ENCODE measurements at regions not wholly inside any gene's neighbourhood (a gene's known extent, or its start where the extent isn't known, plus 50 kb on each side); places are given as distances from the start of the nearest gene placed in this dataset.
A peak's percentile ranks its signal among the peaks of the same experiment; 100 is the strongest.

DNA sequence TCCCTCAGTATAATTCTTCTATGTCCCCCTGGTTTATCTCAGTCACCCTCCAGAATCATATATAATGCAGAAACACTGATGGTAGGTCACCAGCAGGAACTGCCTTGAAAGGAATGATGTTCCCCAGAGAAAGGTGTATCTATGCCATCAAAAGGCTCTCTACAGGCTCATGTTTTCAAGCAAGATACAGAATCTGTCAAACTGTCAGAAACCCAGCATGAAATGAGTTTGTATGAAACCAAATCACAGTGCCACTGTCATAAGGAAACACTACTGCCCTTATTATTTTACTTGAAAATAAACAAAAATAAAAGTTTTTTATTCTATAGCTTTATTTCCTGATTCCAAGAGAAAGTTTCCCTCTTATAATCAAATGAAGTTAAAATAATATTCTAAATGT is 1064.5 kb upstream of the DDX18 start:
- Histone ChIP-seq H3K4me2 (ENCODE audit: low read length) (no peak overlapping the region), H3K9me3 (ENCODE audit: insufficient read depth, low read depth, low read length) (no peaks in the 10 kb centered on the region), H3K79me2 (ENCODE audit: insufficient read depth, low read length) (no peaks in the 10 kb centered on the region), H3K36me3 (ENCODE audit: insufficient read depth, low read length) (no peaks in the 10 kb centered on the region), H3K9ac (ENCODE audit: low read length) (no peak overlapping the region), H3K27ac (ENCODE audit: low read depth, low read length) (no peak overlapping the region), H3K4me3 (ENCODE audit: insufficient read depth, low read depth, low read length) (no peak overlapping the region), H4K20me1 (ENCODE audit: insufficient read depth, low read length) (no peaks in the 10 kb centered on the region), H3K4me1 (ENCODE audit: insufficient read depth, low read length) (no peaks in the 10 kb centered on the region), H2AFZ (ENCODE audit: low read depth, low read length) (no peak overlapping the region), H3K27me3 (ENCODE audit: insufficient read depth, low read length) (no peaks in the 10 kb centered on the region)
- Mint-ChIP-seq H3K36me3 (ENCODE audit: low read depth, unreplicated experiment) (no peaks in the 10 kb centered on the region), H3K27ac (ENCODE audit: unreplicated experiment) (no peak overlapping the region), H3K4me3 (ENCODE audit: unreplicated experiment) (no peak overlapping the region), H3K4me1 (ENCODE audit: low read depth, unreplicated experiment) (no peaks in the 10 kb centered on the region), H3K27me3 (ENCODE audit: low read depth, unreplicated experiment) (no peaks in the 10 kb centered on the region), H3K9me3 (ENCODE audit: unreplicated experiment) (no peaks in the 10 kb centered on the region)
- FAIRE-seq (no peak), DNase-seq (ENCODE audit: low read depth) (no peak)
- no peak for TF ChIP-seq EZH2 (IDR thresholded peaks at IDR 0.05; ENCODE audit: insufficient read depth, low read length)
- TF ChIP-seq, protein P1, sequence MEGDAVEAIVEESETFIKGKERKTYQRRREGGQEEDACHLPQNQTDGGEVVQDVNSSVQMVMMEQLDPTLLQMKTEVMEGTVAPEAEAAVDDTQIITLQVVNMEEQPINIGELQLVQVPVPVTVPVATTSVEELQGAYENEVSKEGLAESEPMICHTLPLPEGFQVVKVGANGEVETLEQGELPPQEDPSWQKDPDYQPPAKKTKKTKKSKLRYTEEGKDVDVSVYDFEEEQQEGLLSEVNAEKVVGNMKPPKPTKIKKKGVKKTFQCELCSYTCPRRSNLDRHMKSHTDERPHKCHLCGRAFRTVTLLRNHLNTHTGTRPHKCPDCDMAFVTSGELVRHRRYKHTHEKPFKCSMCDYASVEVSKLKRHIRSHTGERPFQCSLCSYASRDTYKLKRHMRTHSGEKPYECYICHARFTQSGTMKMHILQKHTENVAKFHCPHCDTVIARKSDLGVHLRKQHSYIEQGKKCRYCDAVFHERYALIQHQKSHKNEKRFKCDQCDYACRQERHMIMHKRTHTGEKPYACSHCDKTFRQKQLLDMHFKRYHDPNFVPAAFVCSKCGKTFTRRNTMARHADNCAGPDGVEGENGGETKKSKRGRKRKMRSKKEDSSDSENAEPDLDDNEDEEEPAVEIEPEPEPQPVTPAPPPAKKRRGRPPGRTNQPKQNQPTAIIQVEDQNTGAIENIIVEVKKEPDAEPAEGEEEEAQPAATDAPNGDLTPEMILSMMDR (IDR thresholded peaks at IDR 0.05; ENCODE audit: insufficient read depth, low read depth, low read length), result no peak

DNA sequence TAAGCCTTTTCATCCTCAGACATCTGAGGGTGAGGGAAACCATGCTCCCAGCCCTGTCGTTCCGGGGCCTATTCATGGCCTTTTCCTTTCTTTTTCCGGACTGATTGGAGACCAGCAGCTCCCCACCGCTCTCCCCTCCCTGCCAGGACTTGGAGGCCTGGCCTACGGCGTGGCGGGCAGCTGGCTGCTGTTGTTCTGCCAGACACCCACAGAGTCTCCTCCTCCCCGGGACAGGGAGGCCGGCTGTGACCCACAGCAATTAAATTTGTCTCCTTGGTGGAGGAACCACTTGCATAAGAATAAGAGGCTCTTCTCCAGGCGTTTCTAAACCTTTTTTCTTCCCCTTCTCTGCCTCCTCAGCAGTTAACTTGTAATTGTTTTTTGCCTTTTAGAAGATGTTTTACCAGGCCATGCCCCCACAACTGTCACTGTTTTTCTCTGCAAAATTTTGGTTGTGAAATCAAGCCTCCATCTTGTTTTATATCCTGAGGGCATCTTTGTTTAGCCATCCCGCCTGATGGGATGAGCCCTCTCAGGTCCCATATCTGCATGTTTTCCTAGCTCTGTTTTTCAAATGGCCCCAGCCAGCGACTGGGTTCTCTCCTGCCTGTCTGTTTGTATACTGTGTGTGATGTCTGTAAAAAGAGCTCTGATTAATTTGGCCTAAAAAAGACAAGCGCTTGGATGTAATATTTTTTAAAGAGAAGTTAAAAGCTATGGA is 1060.0 kb upstream of the DDX18 start:
- H3K9me3 ChIP-seq (ENCODE audit: insufficient read depth, low read depth, low read length), result no peaks in the 10 kb centered on the region

DNA sequence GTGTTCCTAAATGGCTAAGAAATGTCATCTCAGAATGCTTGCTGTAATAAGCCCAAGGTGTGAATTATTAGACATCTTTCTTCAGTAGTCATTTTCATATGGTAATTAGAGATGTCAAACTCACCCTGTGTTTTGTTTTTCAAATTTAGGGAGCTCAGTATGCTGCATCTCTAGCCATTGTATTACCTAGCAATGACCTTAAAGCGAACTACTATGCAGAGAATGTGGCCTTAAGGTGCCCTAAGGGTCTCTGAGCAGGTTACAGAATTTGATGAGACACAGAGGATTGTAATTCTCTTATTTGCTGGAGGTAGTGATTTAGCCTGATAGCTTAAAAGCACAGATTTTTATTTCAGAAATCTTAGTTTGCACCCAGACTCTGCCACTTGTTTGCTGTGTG is 1052.6 kb upstream of the DDX18 start:
- Histone ChIP-seq H3K27me3 (ENCODE audit: insufficient read depth, low read length) (no peaks in the 10 kb centered on the region), H3K9ac (ENCODE audit: low read length) (no peak overlapping the region), H3K27ac (ENCODE audit: low read depth, low read length) (no peak overlapping the region), H4K20me1 (ENCODE audit: insufficient read depth, low read length) (no peaks in the 10 kb centered on the region), H3K79me2 (ENCODE audit: insufficient read depth, low read length) (no peaks in the 10 kb centered on the region), H2AFZ (ENCODE audit: low read depth, low read length) (no peak overlapping the region), H3K9me3 (ENCODE audit: insufficient read depth, low read depth, low read length) (no peaks in the 10 kb centered on the region), H3K4me1 (ENCODE audit: insufficient read depth, low read length) (no peaks in the 10 kb centered on the region), H3K4me2 (ENCODE audit: low read length) (no peak overlapping the region), H3K4me3 (ENCODE audit: insufficient read depth, low read depth, low read length) (no peak overlapping the region), H3K36me3 (ENCODE audit: insufficient read depth, low read length) (no peaks in the 10 kb centered on the region)
- H3K36me3 Mint-ChIP-seq (ENCODE audit: low read depth, unreplicated experiment), result no peaks in the 10 kb centered on the region
- no peak overlapping the region for H3K27ac Mint-ChIP-seq (ENCODE audit: unreplicated experiment)
- no peak for TF ChIP-seq EZH2 (IDR thresholded peaks at IDR 0.05; ENCODE audit: insufficient read depth, low read length)
- TF ChIP-seq, protein P1 (IDR thresholded peaks at IDR 0.05; ENCODE audit: insufficient read depth, low read depth, low read length), result no peak
- no peaks in the 10 kb centered on the region for H3K4me1 Mint-ChIP-seq (ENCODE audit: low read depth, unreplicated experiment)
- no peak for FAIRE-seq
- DNase-seq (ENCODE audit: low read depth), result no peak
- no peaks in the 10 kb centered on the region for H3K9me3 Mint-ChIP-seq (ENCODE audit: unreplicated experiment)
- H3K4me3 Mint-ChIP-seq (ENCODE audit: unreplicated experiment), result no peak overlapping the region
- no peaks in the 10 kb centered on the region for H3K27me3 Mint-ChIP-seq (ENCODE audit: low read depth, unreplicated experiment)

More for the DNA sequence above, 1060.0 kb upstream of the DDX18 start:
- Mint-ChIP-seq H3K36me3 (ENCODE audit: low read depth, unreplicated experiment) (no peaks in the 10 kb centered on the region), H3K27me3 (ENCODE audit: low read depth, unreplicated experiment) (no peaks in the 10 kb centered on the region), H3K27ac (ENCODE audit: unreplicated experiment) (no peak overlapping the region), H3K4me3 (ENCODE audit: unreplicated experiment) (no peak overlapping the region), H3K9me3 (ENCODE audit: unreplicated experiment) (no peaks in the 10 kb centered on the region), H3K4me1 (ENCODE audit: low read depth, unreplicated experiment) (peaks cover 1% of the 10 kb centered on the region)
- H3K27ac ChIP-seq (ENCODE audit: low read depth, low read length), result no peak overlapping the region
- peak overlapping the region; percentile 34 for H2AFZ ChIP-seq (ENCODE audit: low read depth, low read length)
- DNase-seq (ENCODE audit: low read depth), result no peak
- no peak for TF ChIP-seq EZH2 (IDR thresholded peaks at IDR 0.05; ENCODE audit: insufficient read depth, low read length)
- TF ChIP-seq, protein P1 (IDR thresholded peaks at IDR 0.05; ENCODE audit: insufficient read depth, low read depth, low read length), result no peak
- H3K4me2 ChIP-seq (ENCODE audit: low read length), result no peak overlapping the region
- H3K79me2 ChIP-seq (ENCODE audit: insufficient read depth, low read length), result no peaks in the 10 kb centered on the region
- H4K20me1 ChIP-seq (ENCODE audit: insufficient read depth, low read length), result no peaks in the 10 kb centered on the region
- no peaks in the 10 kb centered on the region for H3K27me3 ChIP-seq (ENCODE audit: insufficient read depth, low read length)
- no peaks in the 10 kb centered on the region for H3K4me1 ChIP-seq (ENCODE audit: insufficient read depth, low read length)
- no peak for FAIRE-seq
- H3K36me3 ChIP-seq (ENCODE audit: insufficient read depth, low read length), result no peaks in the 10 kb centered on the region
- no peak overlapping the region for H3K4me3 ChIP-seq (ENCODE audit: insufficient read depth, low read depth, low read length)
- no peak overlapping the region for H3K9ac ChIP-seq (ENCODE audit: low read length)
